ENCODE measurements at regions not wholly inside any gene's neighbourhood (a gene's known extent, or its start where the extent isn't known, plus 50 kb on each side); places are given as distances from the start of the nearest gene placed in this dataset.

DNA sequence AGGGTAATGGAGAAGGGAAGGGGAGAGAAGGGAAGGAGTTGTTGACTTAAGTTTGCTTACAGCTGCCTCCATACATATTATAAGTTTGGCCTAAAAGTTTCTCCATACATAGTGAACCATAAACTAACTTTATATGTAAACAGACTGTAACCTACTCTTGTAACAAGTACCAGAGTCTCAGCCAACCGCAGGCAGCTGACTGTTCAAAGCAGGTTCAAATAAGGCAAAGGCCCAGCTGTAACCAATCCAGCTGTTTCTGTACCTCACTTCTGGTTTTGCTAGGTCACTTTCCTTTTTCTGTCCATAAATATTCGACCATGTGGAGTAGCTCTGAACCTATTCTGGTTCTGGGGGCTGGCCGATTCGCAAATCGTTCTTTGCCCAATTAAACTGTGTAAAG is 591.2 kb downstream of the INSC start:
- DNase-seq = no peak

- DNase-seq = no peak
These were observed 592.5 kb downstream of the INSC start for GRCh38 chr11:15707194-15707593.

- DNase-seq = peak in 1 of 2 experiments; percentile 47
These were observed 593.2 kb downstream of the INSC start for GRCh38 chr11:15707971-15708370.

GRCh38 chr11:15710580-15711275 is 596.0 kb downstream of the INSC start:
- DNase-seq = peak; percentile 84 to 97

GRCh38 chr11:15711311-15711710 is 596.6 kb downstream of the INSC start:
- no peak for DNase-seq

DNA sequence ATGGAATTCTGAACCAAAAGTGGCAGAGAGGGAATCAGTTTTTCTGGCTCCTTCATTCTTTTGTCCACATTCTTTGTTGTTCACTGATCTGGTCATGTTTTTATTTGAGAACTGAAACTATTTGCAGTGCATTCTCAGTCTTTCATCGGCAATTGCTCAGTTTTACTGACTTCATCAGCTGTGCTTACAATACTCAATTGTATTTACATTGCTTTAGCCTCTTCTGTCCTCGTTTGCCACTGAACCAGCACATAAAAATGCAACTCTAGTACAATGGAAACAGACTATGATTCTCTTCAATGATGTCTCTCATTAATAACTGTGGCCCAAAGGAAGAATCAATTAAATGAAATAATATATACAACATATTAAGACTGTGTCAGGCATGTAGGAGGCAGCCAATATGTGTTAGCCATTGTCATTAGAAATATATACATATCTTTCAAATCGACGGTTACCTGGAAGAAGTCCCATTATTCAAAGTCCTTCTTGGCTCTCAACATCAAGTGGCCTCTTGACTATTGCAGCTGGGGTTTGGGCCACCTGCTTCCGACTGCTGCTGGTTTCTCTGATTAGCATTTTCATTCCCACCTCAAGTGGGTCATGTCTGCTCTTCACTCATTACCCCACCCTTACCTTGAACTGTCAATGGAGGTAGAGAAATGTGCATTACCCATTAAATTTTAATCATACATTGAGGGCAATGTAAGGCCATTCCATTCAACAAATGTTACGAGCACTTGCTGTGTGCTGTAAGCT is 600.1 kb downstream of the INSC start:
- DNase-seq = peak; percentile 86 to 94

- DNase-seq = no peak
These were observed 601.8 kb downstream of the INSC start for GRCh38 chr11:15716550-15716949.

GRCh38 chr11:15720460-15720859 is 605.7 kb downstream of the INSC start:
- DNase-seq = peak; percentile 44 to 84

DNA sequence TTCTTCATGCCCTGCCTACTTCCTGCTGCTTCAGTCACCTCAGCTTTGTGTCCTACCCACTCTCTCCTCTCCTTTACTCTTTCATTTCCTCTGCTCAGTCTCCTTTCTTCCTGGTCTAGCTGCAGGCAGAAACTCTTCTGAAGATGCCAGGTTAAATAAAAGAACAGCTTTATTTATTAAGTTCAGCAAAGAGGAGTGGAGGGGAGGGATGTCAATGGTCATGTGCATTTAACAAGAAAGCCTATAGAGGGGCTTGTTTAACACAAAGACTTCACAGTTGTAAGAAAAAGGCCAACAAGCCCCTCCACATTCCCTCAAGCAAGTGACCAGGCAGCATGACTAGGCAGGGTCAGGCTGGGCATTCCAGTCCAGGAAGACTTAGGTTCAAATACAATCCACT is 609.2 kb downstream of the INSC start:
- no peak for DNase-seq

- DNase-seq = no peak
These were observed 609.9 kb downstream of the INSC start for GRCh38 chr11:15724601-15725000.

DNA sequence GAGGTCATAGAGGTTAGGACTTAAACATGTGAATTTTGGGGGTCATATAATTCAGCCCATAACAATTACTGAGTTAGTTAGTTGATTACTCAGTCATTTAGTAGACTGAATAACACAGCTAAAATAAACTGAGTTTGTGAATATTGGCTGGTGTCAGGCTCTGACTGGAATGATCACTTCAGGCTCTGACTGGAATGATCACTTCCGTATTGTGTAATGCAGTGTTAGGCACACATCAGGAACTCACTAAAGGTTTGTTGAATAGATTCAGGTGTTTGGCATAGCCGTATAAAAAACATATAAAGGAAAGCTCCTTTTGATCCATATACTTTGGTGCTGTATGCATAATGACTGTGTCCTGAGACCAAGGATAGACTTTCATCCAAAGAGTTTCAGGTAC is 610.5 kb downstream of the INSC start:
- no peak for DNase-seq

DNA sequence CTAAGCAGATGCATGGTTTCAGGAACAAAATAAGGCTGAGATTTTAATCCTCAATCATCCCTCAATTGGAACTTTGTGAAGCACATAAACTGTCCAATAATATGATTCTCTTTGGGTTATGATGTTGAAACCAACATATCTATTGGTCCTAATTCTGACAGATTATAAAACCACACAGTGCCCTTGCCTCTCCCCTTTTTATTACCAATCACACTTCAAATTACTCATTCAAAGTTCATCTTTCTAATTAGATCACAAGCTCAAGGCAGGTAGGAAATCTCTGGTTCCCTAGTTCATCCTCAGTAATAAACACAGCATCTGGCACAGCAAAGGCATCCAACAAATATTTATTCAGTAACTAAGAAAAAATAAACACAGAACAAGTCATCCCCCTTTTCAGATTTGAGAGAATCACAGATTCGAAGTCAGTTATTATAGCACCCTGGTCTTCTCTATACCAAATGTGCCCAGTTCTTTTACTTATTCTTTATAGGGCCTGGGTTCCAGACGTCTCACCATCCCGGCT is 611.6 kb downstream of the INSC start:
- DNase-seq = no peak

DNA sequence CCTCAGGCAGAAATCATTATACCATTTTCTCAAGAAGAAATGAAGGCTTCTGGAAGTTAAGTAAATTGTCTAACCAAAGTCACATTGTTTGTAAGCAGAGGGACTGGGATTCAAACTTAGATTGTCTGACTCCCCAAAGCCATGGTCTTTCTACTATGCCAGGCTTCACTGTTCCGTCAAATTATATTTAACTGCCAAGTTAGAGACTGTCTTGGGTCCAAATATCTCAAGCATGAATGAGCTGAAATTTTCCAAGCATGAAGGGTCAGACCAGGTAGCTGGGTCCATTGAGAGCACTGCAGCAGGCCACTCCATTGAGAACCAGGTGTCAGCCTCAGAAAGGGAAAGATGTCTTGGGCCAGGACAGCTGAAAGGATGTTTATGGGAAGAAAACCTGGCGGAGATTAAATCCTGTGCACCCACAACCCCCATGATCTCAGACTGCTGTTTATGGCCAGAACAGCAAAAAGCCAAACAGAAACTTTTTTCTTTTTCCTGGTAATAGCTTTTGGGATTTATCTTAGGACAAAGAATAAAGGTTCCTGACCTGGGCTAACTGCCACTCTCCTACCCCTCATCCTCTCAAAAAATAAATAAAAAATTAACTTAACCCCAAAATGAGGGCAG is 612.3 kb downstream of the INSC start:
- DNase-seq = no peak

DNA sequence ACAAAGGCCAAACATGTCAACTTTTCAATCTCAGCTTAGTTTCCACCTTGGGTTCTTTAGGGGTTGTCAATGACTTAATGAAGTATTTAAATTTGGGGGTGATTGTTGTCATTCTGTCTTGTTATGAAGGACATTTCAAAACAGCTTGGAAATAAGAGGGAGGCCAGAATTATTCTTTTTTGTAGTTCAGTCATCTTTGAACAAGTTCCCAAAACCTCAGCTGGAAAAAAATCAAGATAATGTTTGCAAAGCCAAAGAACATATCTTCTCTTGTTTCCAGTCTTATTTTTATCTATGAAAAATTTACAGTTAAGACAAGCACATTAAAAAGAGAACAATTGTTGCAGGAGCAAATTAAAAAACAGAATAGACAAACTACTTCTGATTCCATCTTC is 612.8 kb downstream of the INSC start:
- no peak for DNase-seq

DNA sequence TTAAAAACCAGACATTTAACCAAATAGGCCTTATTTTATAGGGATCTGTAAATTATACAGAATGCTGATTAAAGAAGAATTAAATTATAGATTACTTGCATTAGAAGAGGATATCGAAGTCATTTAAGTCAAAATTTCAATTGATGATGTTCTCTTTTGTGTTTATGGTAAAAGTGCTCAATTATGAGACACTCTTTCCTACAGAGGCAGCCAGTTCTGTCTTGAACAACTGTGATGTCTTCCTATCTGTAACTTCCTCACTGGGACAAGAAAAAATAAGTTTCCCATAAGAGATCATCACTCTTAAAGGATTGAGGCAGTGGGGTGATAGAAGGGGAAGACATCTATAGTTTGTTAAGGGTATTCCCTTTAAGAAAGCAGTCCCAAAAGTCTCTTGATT is 613.5 kb downstream of the INSC start:
- DNase-seq = no peak

DNA sequence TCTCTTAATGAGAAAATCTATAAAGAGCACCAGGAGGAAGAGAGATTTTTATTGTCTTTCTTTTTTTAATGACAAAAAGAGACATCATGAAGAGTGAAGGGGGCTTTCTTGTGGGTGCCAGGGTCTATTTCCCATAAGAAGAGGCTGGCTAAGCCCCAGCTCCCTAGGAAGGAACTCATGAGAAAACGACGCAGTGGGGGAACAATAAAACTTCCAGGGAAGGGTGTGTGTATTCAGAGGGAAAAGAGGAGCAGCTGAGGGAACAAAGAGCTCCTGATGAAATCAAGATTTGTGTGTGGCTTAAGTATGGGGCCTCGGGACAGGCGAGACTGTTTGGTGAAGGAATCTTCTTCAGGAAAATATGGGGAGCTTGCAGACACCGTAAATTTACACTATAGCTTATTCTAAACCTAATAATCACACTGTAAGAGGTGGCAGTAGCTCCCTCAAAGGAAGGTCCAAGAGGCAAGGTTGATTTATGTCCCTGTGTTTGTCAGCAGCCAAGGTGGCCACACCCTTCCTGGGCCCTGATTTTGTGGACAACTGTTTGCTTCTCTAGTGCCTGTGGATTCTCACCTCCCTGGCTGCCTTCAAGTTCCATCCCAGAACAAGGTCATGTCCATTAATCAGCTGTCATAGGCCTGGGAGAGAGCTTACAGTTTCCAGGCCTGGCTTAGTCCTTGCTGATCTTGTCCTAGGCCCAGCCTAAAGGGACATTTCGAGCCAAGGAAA is 615.7 kb downstream of the INSC start:
- no peak for DNase-seq

DNA sequence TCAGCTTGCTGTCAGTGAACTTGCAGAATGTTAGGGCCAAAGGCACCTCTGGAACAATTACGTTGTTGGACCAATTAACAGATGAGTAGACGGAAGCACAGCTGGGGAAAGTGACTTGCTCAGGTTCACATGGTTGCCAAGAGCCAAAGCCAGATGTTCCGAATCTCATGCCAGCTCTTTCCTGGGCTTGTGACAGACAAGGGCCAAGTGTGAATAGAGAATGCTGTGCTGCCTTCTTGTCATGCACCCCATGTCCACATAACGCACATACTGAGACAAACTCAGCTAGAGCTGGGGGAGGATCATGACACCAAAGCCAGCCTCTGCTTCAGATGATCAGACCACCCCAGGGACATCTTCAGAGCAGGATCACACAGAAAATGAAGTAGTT is 616.3 kb downstream of the INSC start:
- no peak for DNase-seq

GRCh38 chr11:15735706-15736105 is 620.6 kb downstream of the SOX6 start:
- DNase-seq = no peak

DNA sequence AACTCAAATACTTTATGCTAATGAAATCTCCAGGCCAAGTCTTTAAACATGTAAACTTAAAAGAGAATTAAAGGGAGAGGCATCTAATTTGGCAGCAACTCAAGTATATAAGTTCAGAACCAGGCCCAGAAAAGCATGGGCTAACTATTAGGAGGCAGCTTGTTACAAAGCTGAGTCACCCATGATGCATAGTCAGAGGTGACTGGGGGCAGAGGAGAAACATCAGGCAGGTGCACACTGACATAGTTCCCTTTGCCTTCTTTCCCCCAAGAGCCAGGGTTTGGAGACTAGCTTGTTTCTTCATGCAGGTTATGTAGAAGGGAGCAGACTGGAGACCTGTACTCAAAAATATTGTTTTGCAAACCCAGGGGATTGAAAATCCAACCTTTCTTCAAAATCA is 619.0 kb downstream of the SOX6 start:
- DNase-seq = no peak

DNA sequence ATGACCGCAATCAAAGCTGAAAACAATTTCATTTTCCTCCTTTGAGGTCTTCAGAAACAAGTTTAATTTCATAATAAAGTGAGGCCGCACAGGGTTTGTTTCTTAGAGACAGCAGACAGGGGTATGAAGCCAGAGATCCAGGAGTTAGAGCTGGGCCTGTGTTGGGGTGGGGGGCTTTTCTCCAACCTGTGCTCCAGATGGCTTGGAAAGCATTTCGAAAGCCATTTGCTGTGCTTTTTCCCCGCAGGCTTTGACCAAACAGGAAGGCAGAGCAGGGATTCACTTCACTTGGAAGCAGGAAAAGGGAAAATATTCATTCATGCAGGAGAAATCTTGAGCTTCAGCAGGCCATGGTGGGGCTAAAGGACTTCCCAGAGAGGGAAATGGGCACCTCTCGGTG is 617.4 kb downstream of the SOX6 start:
- DNase-seq = no peak

GRCh38 chr11:15742626-15743519 is 613.5 kb downstream of the SOX6 start:
- DNase-seq = no peak

- no peak for DNase-seq
These were observed 611.7 kb downstream of the SOX6 start for GRCh38 chr11:15744693-15745092.
